ENCODE measurements at regions not wholly inside any gene's neighbourhood (a gene's known extent, or its start where the extent isn't known, plus 50 kb on each side); places are given as distances from the start of the nearest gene placed in this dataset.
A peak's percentile ranks its signal among the peaks of the same experiment; 100 is the strongest.
"Not testable (repeated sequence)": the region's sequence is repeated elsewhere in the genome, so short reads cannot be mapped to it uniquely, and the experiment has no call there.

- DNase-seq = no peak
These were observed 90.1 kb downstream of the SREK1 start for GRCh38 chr5:66234241-66234640.

DNA sequence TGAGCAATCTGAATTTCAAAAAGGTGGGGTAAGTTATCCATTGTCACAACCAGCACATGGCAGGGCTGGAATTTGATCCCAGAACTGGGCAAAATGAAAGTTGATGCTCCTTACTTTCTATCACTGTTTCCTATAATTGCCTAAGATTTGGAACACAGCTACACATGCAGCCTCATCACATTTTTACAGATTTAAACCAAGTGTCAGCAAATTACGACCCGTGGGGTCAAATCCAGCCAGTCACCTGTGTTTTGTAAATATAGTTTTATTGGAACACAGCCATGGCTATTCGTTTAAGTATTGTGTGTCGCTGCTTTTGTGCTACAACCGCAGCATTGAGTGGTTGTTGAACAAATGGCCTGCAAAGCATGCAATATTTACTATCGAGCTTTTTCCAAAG is 94.3 kb downstream of the SREK1 start:
- DNase-seq = no peak

DNA sequence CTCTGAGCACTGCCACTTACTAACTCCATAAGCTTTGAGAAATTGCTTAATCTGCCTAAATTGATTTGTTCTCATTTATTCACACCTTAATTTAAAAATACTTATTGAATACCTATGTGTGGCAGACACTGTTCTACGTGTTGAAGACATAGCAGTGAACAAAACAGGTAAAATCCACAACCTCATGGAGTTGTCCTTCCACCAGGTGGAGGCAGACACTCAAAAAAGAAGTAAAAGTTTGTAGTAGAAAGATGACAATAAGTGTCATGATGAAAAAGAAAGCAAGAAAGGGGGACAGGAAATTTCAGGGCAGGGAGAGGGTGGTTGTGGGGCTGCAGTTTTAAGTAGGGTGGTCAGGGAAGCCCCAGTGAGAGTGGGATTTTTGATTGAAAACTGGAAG is 94.9 kb downstream of the SREK1 start:
- no peak for DNase-seq

GRCh38 chr5:66241136-66241825 is 97.2 kb downstream of the SREK1 start:
- no peak for DNase-seq

- DNase-seq = no peak
These were observed 98.1 kb downstream of the SREK1 start for GRCh38 chr5:66242050-66242715.

DNA sequence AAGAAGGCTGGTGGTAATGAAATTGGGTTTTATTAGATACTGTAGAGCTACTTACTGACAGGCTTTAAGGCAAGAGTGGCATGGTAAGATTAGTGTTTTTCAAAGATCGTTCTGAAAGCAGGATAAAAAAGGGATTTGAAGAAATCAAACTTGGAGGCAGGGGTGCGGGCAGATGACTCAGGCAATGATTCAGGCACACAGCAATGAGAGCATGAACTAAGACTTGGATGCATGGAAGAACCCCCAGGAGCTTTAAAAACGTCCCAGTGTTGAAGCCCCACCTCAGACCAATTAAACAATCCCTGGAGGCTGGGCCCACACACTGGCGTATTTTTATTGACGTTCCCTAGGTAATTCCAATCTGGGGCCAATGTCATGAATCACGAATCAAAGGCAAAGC is 102.5 kb downstream of the SREK1 start:
- no peak for DNase-seq

- no peak for DNase-seq
These were observed 103.3 kb downstream of the SREK1 start for GRCh38 chr5:66247176-66247960.

DNA sequence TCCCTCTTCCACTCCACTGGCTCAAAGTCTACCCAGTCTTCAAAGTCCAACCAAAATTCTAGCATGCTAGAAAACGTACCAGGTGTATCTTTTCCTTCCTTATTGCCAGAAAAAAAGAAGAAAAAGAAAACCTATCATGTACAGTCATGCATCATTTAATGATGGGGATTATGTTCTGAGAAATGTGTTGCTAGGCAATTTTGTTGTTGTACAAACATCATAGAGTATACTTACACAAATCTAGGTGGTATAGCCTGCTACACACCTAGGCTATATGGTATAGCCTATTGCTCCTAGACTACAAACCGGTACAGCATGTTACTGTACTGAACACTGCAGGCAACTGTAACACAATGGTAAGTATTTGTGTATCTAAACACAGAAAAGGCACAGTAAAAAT is 104.8 kb downstream of the SREK1 start:
- DNase-seq = no peak

GRCh38 chr5:66249920-66250319 is 105.8 kb downstream of the SREK1 start:
- no peak for DNase-seq

GRCh38 chr5:66252849-66253248 is 108.7 kb downstream of the SREK1 start:
- no peak for DNase-seq

DNA sequence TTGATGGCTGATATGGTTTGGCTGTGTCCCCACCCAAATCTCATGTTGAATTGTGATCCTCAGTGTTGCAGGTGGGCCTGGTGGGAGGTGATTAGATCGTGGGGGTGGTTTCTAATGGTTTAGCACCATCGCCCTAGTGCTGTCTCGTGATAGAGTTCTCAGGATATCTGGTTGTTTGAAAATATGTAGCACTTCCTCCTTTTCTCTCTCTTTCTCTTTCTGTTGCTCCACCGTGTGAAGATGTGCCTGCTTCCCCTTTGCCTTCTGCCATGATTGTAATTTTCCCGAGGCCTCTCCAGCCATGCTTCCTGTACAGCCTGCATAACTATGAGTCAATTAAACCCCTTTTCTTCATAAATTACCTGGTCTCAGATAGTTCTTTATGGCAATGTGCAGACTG is 111.6 kb downstream of the SREK1 start:
- DNase-seq = no peak

- no peak for DNase-seq
These were observed 129.0 kb downstream of the SREK1 start for GRCh38 chr5:66273121-66273520.

GRCh38 chr5:66276986-66277385 is 132.9 kb downstream of the SREK1 start:
- no peak for DNase-seq

DNA sequence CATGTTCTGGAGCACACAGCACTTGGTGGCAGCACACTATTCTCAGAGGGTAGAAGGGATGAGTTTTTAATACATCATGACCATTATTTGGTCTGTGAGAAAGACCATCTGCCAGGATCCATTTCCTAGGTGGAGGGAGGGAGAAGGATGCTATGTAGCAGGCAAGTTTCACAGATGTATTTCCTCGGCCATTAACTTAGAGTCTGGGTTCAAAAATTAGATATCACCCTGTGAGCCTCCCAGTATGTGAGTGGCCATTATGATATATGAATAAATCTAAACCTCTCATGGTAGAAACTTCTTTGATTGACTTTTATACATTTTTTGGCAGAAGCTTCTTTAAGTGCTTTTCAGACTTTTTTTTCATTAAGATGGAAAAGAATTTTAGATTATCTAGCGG is 133.9 kb downstream of the SREK1 start:
- no peak for DNase-seq

DNA sequence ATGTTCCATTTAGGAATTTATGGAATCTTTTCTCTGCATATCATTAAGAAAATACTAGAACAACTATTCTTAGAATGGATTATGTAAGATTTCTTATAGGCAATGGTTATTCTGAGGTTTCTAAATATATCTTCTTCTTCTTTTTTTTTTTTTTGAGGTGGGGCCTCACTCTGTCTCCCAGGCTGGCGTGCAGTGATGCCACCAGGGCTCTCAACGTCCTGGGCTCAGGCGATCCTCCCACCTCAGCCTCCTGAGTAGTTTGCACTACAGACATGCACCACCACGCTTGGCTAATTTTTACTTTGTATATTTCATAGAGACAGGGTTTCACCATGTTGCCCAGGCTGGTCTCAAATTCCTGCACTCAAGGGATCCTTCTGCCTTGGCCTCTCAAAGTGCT is 137.2 kb downstream of the SREK1 start:
- no peak for DNase-seq

- DNase-seq = no peak
These were observed 140.7 kb downstream of the SREK1 start for GRCh38 chr5:66284588-66285342.

GRCh38 chr5:66285343-66285922 is 141.3 kb downstream of the SREK1 start:
- DNase-seq = no peak

DNA sequence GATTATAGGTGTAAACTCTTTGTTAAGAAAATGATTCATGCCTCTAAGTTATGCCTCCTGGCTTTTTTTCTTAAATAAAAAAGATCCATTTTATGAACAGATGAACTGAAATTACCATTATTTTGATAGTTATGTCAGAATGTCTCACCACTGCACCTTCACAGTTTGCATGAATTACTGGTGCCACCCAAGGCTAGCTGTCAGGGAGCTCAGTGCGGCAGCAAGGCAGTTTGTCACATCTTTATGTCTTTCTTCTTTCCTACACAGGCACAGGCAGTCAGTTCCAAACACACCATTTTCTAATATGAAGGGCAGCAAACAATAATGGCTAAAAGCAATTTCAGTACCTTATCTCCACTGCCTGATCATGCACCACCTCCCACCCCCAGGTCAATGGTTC is 147.7 kb downstream of the SREK1 start:
- DNase-seq = no peak

DNA sequence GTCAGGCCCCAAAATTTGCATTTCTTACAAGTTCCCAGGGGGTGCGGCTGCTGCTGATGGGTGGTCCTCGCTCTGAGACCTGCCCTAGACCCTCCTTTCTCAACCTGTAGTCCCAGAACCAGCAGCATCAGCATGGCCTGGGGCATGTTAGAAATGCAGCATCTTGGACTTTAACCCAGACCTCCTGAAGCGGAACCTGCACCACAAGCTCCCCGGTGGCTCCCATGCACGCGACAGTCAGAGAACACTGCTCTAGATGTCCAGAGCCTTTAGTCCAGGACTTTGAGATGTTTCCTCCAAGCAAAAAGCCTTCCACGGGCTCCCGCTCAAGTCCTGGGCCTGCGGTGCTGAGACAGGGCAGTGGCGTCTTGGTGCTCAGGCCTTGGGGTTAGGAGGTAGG is 149.8 kb downstream of the SREK1 start:
- DNase-seq = not testable (repeated sequence)

DNA sequence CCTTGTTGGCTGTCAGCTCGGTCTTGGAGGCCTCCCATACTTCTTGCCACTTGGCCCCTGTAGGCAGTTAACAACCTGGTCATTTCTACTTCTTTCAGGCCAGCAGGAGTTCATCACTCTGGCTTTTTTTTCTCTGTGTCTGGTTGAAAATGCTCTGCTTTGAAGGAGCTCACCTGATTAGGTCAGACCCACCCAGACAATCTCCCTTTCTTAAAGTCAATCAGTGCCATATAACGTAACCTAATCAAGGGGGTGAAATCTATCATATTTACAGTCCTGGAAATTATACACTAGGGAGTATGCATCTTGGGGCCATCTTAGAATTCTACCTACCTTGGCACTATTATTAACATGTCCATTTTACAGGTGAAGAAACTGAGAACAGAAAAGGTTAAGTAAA is 155.4 kb downstream of the SREK1 start:
- no peak for DNase-seq

DNA sequence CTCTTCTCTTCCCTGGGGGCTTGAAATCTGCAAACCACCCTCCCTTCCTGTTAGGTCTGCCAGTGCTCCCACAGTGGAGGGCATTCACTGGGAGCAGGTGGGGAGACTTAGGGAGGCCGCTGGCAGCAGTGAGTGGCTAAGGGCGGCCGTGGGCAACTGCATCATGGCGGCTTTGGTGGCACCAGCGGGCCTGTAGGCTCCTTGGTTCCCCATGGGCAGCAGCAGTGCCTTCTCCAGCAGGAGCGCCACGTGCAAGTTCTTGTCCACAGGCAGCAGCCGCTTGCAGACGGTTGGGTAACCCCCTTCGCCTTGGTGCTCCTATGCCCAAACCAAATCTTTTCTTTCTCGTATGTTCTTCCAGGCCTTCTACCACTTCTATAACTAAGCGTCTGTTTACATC is 158.2 kb downstream of the SREK1 start:
- no peak for DNase-seq

GRCh38 chr5:66306105-66306843 is 162.2 kb downstream of the SREK1 start:
- DNase-seq = peak; percentile 22

All from NCI-H187 treated with DMSO at 0.1 percent for 48 hours (cell line).